ENCODE measurements at regions not wholly inside any gene's neighbourhood (a gene's known extent, or its start where the extent isn't known, plus 50 kb on each side); places are given as distances from the start of the nearest gene placed in this dataset.

DNA sequence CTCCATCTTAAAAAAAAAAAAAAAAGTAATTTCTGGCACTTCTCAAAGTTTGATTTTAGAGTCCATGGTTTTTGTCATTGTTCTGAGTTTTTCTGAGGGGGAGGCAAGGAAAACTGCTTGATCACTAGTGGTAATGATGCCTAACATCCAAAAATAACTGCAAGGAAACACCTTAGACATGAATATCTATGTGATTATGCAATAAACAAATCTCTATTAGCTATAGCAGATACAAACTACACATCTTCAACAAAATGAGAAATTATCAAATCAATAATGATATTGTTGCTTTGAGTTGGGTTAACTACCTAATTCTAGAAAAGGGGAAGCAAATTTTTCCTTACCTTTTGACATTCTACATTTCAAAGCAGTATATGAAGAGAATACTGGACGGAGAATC lies 230.9 kb upstream of the JARID2 start:
- no peak overlapping the region for H3K27ac ChIP-seq (ENCODE audit: low read depth, low read length)
- no peaks in the 10 kb centered on the region for H3F3A ChIP-seq (ENCODE audit: insufficient read depth)

DNA sequence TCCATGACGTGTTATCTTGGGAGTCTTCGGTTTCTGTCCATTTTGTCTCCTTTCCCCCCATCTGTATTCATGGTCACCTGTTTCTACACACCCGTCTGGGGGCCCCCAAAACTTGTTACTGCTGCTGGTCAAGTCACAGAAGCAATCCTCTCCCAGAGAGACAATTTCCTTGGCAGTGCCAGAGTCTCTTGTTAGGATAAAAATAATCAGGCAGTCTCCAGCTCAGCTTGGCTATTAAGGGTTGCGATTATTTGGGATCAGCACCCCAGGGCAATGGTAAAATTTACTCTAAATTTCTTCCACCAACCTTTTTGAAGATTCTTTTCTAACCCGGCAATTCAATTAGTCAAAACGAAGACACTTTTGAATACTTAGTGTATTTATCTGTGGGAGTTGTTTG lies 229.1 kb upstream of the JARID2 start:
- Histone ChIP-seq H3K4me3 (ENCODE audit: insufficient read depth, low read length, poor library complexity, severe bottlenecking) (no peak overlapping the region), H3K9ac (ENCODE audit: low read length) (no peak overlapping the region), H3K4me2 (ENCODE audit: low read depth, low read length, poor library complexity, severe bottlenecking) (no peak overlapping the region), H3K9me2 (replicated peaks; ENCODE audit: insufficient read depth, low read length) (no peaks in the 10 kb centered on the region), H3K36me3 (ENCODE audit: low read length) (no peaks in the 10 kb centered on the region), H3K27me3 (ENCODE audit: low read length) (0 out of 2 replicates have a peak, but pooled peaks cover 2% of the 10 kb centered on the region), H3F3A (ENCODE audit: insufficient read depth) (no peaks in the 10 kb centered on the region), H4K20me1 (ENCODE audit: low read depth, low read length) (no peaks in the 10 kb centered on the region), H3K79me2 (ENCODE audit: insufficient read depth, low read length) (no peaks in the 10 kb centered on the region), H3K27ac (ENCODE audit: low read depth, low read length) (no peak overlapping the region), H3K9me3 (ENCODE audit: insufficient read depth, low read length) (0 out of 2 replicates have a peak, but pooled peaks cover 4% of the 10 kb centered on the region), H2AFZ (ENCODE audit: low read depth, low read length, severe bottlenecking) (no peak overlapping the region)
- TF ChIP-seq EZH2phosphoT487 (conservative IDR thresholded peaks at IDR 0.05; ENCODE audit: low read length) (no peak), CTCF (IDR thresholded peaks at IDR 0.05; ENCODE audit: insufficient read depth, low read length, poor library complexity, severe bottlenecking) (no peak)

More for the DNA sequence above, 230.9 kb upstream of the JARID2 start:
- Histone ChIP-seq H3K4me3 (ENCODE audit: insufficient read depth, low read length, poor library complexity, severe bottlenecking) (no peak overlapping the region), H3K9ac (ENCODE audit: low read length) (no peak overlapping the region), H3K27me3 (ENCODE audit: low read length) (0 out of 2 replicates have a peak, but pooled peaks cover 2% of the 10 kb centered on the region), H4K20me1 (ENCODE audit: low read depth, low read length) (no peaks in the 10 kb centered on the region), H3K36me3 (ENCODE audit: low read length) (no peaks in the 10 kb centered on the region), H3K4me2 (ENCODE audit: low read depth, low read length, poor library complexity, severe bottlenecking) (no peak overlapping the region), H2AFZ (ENCODE audit: low read depth, low read length, severe bottlenecking) (no peak overlapping the region), H3K9me2 (replicated peaks; ENCODE audit: insufficient read depth, low read length) (no peaks in the 10 kb centered on the region), H3K9me3 (ENCODE audit: insufficient read depth, low read length) (no peaks in the 10 kb centered on the region), H3K79me2 (ENCODE audit: insufficient read depth, low read length) (no peaks in the 10 kb centered on the region)
- TF ChIP-seq EZH2phosphoT487 (conservative IDR thresholded peaks at IDR 0.05; ENCODE audit: low read length) (no peak), CTCF (IDR thresholded peaks at IDR 0.05; ENCODE audit: insufficient read depth, low read length, poor library complexity, severe bottlenecking) (no peak)

- TF ChIP-seq CTCF (IDR thresholded peaks at IDR 0.05; ENCODE audit: insufficient read depth, low read length, poor library complexity, severe bottlenecking) (no peak), EZH2phosphoT487 (conservative IDR thresholded peaks at IDR 0.05; ENCODE audit: low read length) (no peak)
- Histone ChIP-seq H3K4me3 (ENCODE audit: insufficient read depth, low read length, poor library complexity, severe bottlenecking) (no peak overlapping the region), H2AFZ (ENCODE audit: low read depth, low read length, severe bottlenecking) (no peak overlapping the region), H3K9me2 (replicated peaks; ENCODE audit: insufficient read depth, low read length) (no peaks in the 10 kb centered on the region), H4K20me1 (ENCODE audit: low read depth, low read length) (no peaks in the 10 kb centered on the region), H3K4me2 (ENCODE audit: low read depth, low read length, poor library complexity, severe bottlenecking) (no peak overlapping the region), H3F3A (ENCODE audit: insufficient read depth) (no peaks in the 10 kb centered on the region), H3K27ac (ENCODE audit: low read depth, low read length) (no peak overlapping the region), H3K79me2 (ENCODE audit: insufficient read depth, low read length) (no peaks in the 10 kb centered on the region), H3K9me3 (ENCODE audit: insufficient read depth, low read length) (0 out of 2 replicates have a peak, but pooled peaks cover 4% of the 10 kb centered on the region), H3K27me3 (ENCODE audit: low read length) (0 out of 2 replicates have a peak, but pooled peaks cover 2% of the 10 kb centered on the region), H3K9ac (ENCODE audit: low read length) (no peak overlapping the region), H3K36me3 (ENCODE audit: low read length) (no peaks in the 10 kb centered on the region)
These were observed 228.6 kb upstream of the JARID2 start for GRCh38 chr6:15017261-15017660.
